Left renal pelvis (tissue), 4 donors: ENCODE measurements at regions not wholly inside any gene's neighbourhood (a gene's known extent, or its start where the extent isn't known, plus 50 kb on each side); places are given as distances from the start of the nearest gene placed in this dataset.
"Not testable (repeated sequence)": the region's sequence is repeated elsewhere in the genome, so short reads cannot be mapped to it uniquely, and the experiment has no call there.

Source experiments
- DNase-seq, 4 donors: peaks; one replicate each; pipeline ENCODE4 v3.0.0-alpha.2; 2013; ENCODE audit warnings: low read depth in 4 of 4, low spot score in 3 of 4

GRCh38 chr16:64090327-64090726 lies 1031.5 kb downstream of the CDH11 start:
- DNase-seq: no peak

- DNase-seq: peak in 1 of 4 donors; percentile 4
Observed at GRCh38 chr16:64089697-64090096, 1032.2 kb downstream of the CDH11 start.

- no peak for DNase-seq
Observed at GRCh38 chr16:64088838-64089237, 1033.0 kb downstream of the CDH11 start.

GRCh38 chr16:64085296-64085695 lies 1036.6 kb downstream of the CDH11 start:
- DNase-seq: no peak

- no peak for DNase-seq
Observed at GRCh38 chr16:64084706-64085105, 1037.2 kb downstream of the CDH11 start.

- no peak for DNase-seq
Observed at GRCh38 chr16:64083428-64084129, 1038.3 kb downstream of the CDH11 start.

GRCh38 chr16:64077242-64077641 lies 1044.6 kb downstream of the CDH11 start:
- no peak for DNase-seq

GRCh38 chr16:64074706-64075105 lies 1047.2 kb downstream of the CDH11 start:
- peak in 2 of 4 donors; percentile 3 to 4 for DNase-seq

- not testable (repeated sequence) for DNase-seq
Observed at GRCh38 chr16:64072131-64072730, 1049.6 kb downstream of the CDH11 start.

- DNase-seq: no peak
Observed at GRCh38 chr16:64065523-64065922, 1056.3 kb downstream of the CDH11 start.

GRCh38 chr16:64061621-64062020 lies 1060.2 kb downstream of the CDH11 start:
- no peak for DNase-seq

GRCh38 chr16:64060631-64061030 lies 1061.2 kb downstream of the CDH11 start:
- DNase-seq: no peak

GRCh38 chr16:64058685-64059084 lies 1063.2 kb downstream of the CDH11 start:
- DNase-seq: no peak

- no peak for DNase-seq
Observed at GRCh38 chr16:64051824-64052223, 1070.0 kb downstream of the CDH11 start.

- no peak for DNase-seq
Observed at GRCh38 chr16:64047878-64048277, 1074.0 kb downstream of the CDH11 start.

- no peak for DNase-seq
Observed at GRCh38 chr16:64047207-64047606, 1074.7 kb downstream of the CDH11 start.

- no peak for DNase-seq
Observed at GRCh38 chr16:64035337-64035736, 1086.5 kb downstream of the CDH11 start.

- no peak for DNase-seq
Observed at GRCh38 chr16:64019339-64019738, 1102.5 kb downstream of the CDH11 start.

- DNase-seq: no peak
Observed at GRCh38 chr16:64017796-64018195, 1104.1 kb downstream of the CDH11 start.

- no peak for DNase-seq
Observed at GRCh38 chr16:64013856-64014255, 1108.0 kb downstream of the CDH11 start.

- no peak for DNase-seq
Observed at GRCh38 chr16:64012166-64012565, 1109.7 kb downstream of the CDH11 start.

- no peak for DNase-seq
Observed at GRCh38 chr16:64011650-64012049, 1110.2 kb downstream of the CDH11 start.
